Adipocyte (in vitro differentiated cells): ENCODE measurements at regions not wholly inside any gene's neighbourhood (a gene's known extent, or its start where the extent isn't known, plus 50 kb on each side); places are given as distances from the start of the nearest gene placed in this dataset.

Experiments used
- DNase-seq: peaks from one replicate; pipeline ENCODE4 v3.0.0-alpha.2; 2015; ENCODE audit warnings: low read depth
- H3K27me3 ChIP-seq: replicated peaks from 2 replicates; pipeline ENCODE4 v1.7.0; 2013; ENCODE audit warnings: mild to moderate bottlenecking, low read length, moderate library complexity; ENCODE audit not compliant: control insufficient read depth, insufficient read depth
- H3K36me3 ChIP-seq: 2 replicates; pipeline ENCODE4 v1.7.0; 2013; ENCODE audit warnings: low read length, mild to moderate bottlenecking, moderate library complexity; ENCODE audit not compliant: control insufficient read depth, insufficient read depth, severe bottlenecking
- H3K4me1 ChIP-seq: 2 replicates; pipeline ENCODE4 v1.7.0; 2013; ENCODE audit warnings: mild to moderate bottlenecking, low read length, moderate library complexity; ENCODE audit not compliant: control insufficient read depth, insufficient read depth
- H3K4me3 ChIP-seq: 2 replicates; pipeline ENCODE4 v1.7.0; 2013; ENCODE audit warnings: mild to moderate bottlenecking, low read length, moderate library complexity
- H3K9ac ChIP-seq: 2 replicates; pipeline ENCODE4 v1.7.0; 2013; ENCODE audit warnings: mild to moderate bottlenecking, low read length, moderate library complexity
- H3K9me3 ChIP-seq: 2 replicates; pipeline ENCODE4 v1.7.0; 2013; ENCODE audit warnings: mild to moderate bottlenecking, low read length, moderate library complexity; ENCODE audit not compliant: control insufficient read depth

GRCh38 chr1:60185684-60186083, 112.1 kb upstream of the C1orf87 start:
- H3K9ac ChIP-seq = no peak overlapping the region
- H3K4me3 ChIP-seq = no peak overlapping the region
- DNase-seq = no peak
- no peaks in the 10 kb centered on the region for H3K36me3 ChIP-seq
- no peaks in the 10 kb centered on the region for H3K27me3 ChIP-seq
- H3K9me3 ChIP-seq = peaks cover 26% of the 10 kb centered on the region
- no peaks in the 10 kb centered on the region for H3K4me1 ChIP-seq

GRCh38 chr1:60184521-60184920, 111.0 kb upstream of the C1orf87 start:
- no peak for DNase-seq
- Histone ChIP-seq H3K27me3 (no peaks in the 10 kb centered on the region), H3K4me1 (no peaks in the 10 kb centered on the region), H3K4me3 (no peak overlapping the region), H3K36me3 (no peaks in the 10 kb centered on the region), H3K9me3 (peaks cover 26% of the 10 kb centered on the region), H3K9ac (no peak overlapping the region)

GRCh38 chr1:60173729-60174505, 100.3 kb upstream of the C1orf87 start:
- no peak for DNase-seq
- H3K9me3 ChIP-seq = peaks cover 4% of the 10 kb centered on the region
- H3K27me3 ChIP-seq = no peaks in the 10 kb centered on the region
- no peak overlapping the region for H3K4me3 ChIP-seq
- no peaks in the 10 kb centered on the region for H3K36me3 ChIP-seq
- no peaks in the 10 kb centered on the region for H3K4me1 ChIP-seq
- H3K9ac ChIP-seq = no peak overlapping the region

GRCh38 chr1:60173006-60173405, 99.4 kb upstream of the C1orf87 start:
- H3K9me3 ChIP-seq = peaks cover 4% of the 10 kb centered on the region
- H3K27me3 ChIP-seq = no peaks in the 10 kb centered on the region
- H3K4me3 ChIP-seq = no peak overlapping the region
- no peaks in the 10 kb centered on the region for H3K36me3 ChIP-seq
- no peak for DNase-seq
- no peaks in the 10 kb centered on the region for H3K4me1 ChIP-seq
- H3K9ac ChIP-seq = no peak overlapping the region

- Histone ChIP-seq H3K9me3 (peaks cover 4% of the 10 kb centered on the region), H3K36me3 (no peaks in the 10 kb centered on the region), H3K4me1 (no peaks in the 10 kb centered on the region), H3K4me3 (no peak overlapping the region), H3K27me3 (no peaks in the 10 kb centered on the region), H3K9ac (no peak overlapping the region)
- peak; percentile 81 for DNase-seq
Measured at GRCh38 chr1:60171801-60172200, 98.2 kb upstream of the C1orf87 start.

GRCh38 chr1:60170709-60171108, 97.1 kb upstream of the C1orf87 start:
- Histone ChIP-seq H3K9ac (no peak overlapping the region), H3K36me3 (no peaks in the 10 kb centered on the region), H3K9me3 (peaks cover 4% of the 10 kb centered on the region), H3K27me3 (no peaks in the 10 kb centered on the region), H3K4me3 (no peak overlapping the region), H3K4me1 (no peaks in the 10 kb centered on the region)
- DNase-seq = peak; percentile 32

- no peak overlapping the region for H3K4me3 ChIP-seq
- H3K9me3 ChIP-seq = peaks cover 4% of the 10 kb centered on the region
- no peak overlapping the region for H3K9ac ChIP-seq
- no peaks in the 10 kb centered on the region for H3K4me1 ChIP-seq
- no peaks in the 10 kb centered on the region for H3K36me3 ChIP-seq
- no peaks in the 10 kb centered on the region for H3K27me3 ChIP-seq
- peak; percentile 39 for DNase-seq
Measured at GRCh38 chr1:60169206-60169605, 95.6 kb upstream of the C1orf87 start.

GRCh38 chr1:60162936-60163335, 89.4 kb upstream of the C1orf87 start:
- no peak overlapping the region for H3K4me3 ChIP-seq

GRCh38 chr1:60160141-60160540, 86.6 kb upstream of the C1orf87 start:
- peaks cover 8% of the 10 kb centered on the region for H3K4me1 ChIP-seq
- peaks cover 3% of the 10 kb centered on the region for H3K27me3 ChIP-seq
- H3K36me3 ChIP-seq = no peaks in the 10 kb centered on the region
- no peak overlapping the region for H3K9ac ChIP-seq
- H3K4me3 ChIP-seq = no peak overlapping the region
- DNase-seq = no peak
- H3K9me3 ChIP-seq = no peaks in the 10 kb centered on the region

More at GRCh38 chr1:60162936-60163335, 89.4 kb upstream of the C1orf87 start:
- no peaks in the 10 kb centered on the region for H3K36me3 ChIP-seq
- no peaks in the 10 kb centered on the region for H3K9me3 ChIP-seq
- no peak overlapping the region for H3K9ac ChIP-seq
- DNase-seq = no peak
- peaks cover 4% of the 10 kb centered on the region for H3K4me1 ChIP-seq
- peaks cover 3% of the 10 kb centered on the region for H3K27me3 ChIP-seq

GRCh38 chr1:60156371-60156770, 82.8 kb upstream of the C1orf87 start:
- Histone ChIP-seq H3K4me1 (peaks cover 8% of the 10 kb centered on the region), H3K9me3 (no peaks in the 10 kb centered on the region), H3K4me3 (no peak overlapping the region), H3K36me3 (no peaks in the 10 kb centered on the region), H3K27me3 (no peaks in the 10 kb centered on the region), H3K9ac (no peak overlapping the region)
- no peak for DNase-seq

- H3K9ac ChIP-seq = no peak overlapping the region
- no peak overlapping the region for H3K4me3 ChIP-seq
- no peaks in the 10 kb centered on the region for H3K9me3 ChIP-seq
- no peaks in the 10 kb centered on the region for H3K27me3 ChIP-seq
- peaks cover 8% of the 10 kb centered on the region for H3K4me1 ChIP-seq
- H3K36me3 ChIP-seq = no peaks in the 10 kb centered on the region
- no peak for DNase-seq
Measured at GRCh38 chr1:60153961-60154360, 80.4 kb upstream of the C1orf87 start.

GRCh38 chr1:60152891-60153290, 79.3 kb upstream of the C1orf87 start:
- DNase-seq = no peak
- Histone ChIP-seq H3K4me1 (peaks cover 8% of the 10 kb centered on the region), H3K9me3 (no peaks in the 10 kb centered on the region), H3K9ac (no peak overlapping the region), H3K36me3 (no peaks in the 10 kb centered on the region), H3K27me3 (no peaks in the 10 kb centered on the region), H3K4me3 (no peak overlapping the region)
